ENCODE measurements at regions not wholly inside any gene's neighbourhood (a gene's known extent, or its start where the extent isn't known, plus 50 kb on each side); places are given as distances from the start of the nearest gene placed in this dataset.

DNA sequence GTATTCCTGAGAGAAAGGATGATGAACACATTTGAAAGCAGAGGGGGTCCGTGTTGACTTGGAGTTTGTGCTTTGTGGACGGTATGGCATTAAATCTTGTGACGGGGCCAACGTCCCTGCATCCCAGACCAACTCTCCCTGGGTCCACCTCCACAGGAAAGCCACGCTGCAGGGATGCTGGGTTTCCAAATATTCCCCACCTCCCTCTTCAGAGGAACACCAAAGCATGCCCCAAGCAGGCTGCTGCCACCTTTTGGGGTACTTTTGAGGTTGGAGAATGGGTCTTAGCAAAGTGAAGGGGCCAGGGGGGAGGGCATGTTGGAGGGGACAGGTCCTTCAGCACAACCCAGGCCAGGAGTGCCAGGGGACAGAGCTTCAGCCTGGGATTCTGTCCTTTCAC lies 504.4 kb downstream of the TCERG1L start:
- no peak overlapping the region for H3K4me3 ChIP-seq (ENCODE audit: low read depth, low read length)
- DNase-seq (ENCODE audit: low read depth), result no peak
- TF ChIP-seq, protein P1, sequence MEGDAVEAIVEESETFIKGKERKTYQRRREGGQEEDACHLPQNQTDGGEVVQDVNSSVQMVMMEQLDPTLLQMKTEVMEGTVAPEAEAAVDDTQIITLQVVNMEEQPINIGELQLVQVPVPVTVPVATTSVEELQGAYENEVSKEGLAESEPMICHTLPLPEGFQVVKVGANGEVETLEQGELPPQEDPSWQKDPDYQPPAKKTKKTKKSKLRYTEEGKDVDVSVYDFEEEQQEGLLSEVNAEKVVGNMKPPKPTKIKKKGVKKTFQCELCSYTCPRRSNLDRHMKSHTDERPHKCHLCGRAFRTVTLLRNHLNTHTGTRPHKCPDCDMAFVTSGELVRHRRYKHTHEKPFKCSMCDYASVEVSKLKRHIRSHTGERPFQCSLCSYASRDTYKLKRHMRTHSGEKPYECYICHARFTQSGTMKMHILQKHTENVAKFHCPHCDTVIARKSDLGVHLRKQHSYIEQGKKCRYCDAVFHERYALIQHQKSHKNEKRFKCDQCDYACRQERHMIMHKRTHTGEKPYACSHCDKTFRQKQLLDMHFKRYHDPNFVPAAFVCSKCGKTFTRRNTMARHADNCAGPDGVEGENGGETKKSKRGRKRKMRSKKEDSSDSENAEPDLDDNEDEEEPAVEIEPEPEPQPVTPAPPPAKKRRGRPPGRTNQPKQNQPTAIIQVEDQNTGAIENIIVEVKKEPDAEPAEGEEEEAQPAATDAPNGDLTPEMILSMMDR (conservative IDR thresholded peaks at IDR 0.05; ENCODE audit: low read depth, low read length), result no peak

- no peak overlapping the region for H3K4me3 ChIP-seq (ENCODE audit: low read depth, low read length)
- no peak for DNase-seq (ENCODE audit: low read depth)
- TF ChIP-seq, protein P1 (conservative IDR thresholded peaks at IDR 0.05; ENCODE audit: low read depth, low read length), result no peak
These were observed 503.8 kb downstream of the TCERG1L start for GRCh38 chr10:130807721-130808120.

GRCh38 chr10:130808243-130808642 lies 503.3 kb downstream of the TCERG1L start:
- TF ChIP-seq, protein P1 (conservative IDR thresholded peaks at IDR 0.05; ENCODE audit: low read depth, low read length), result no peak
- no peak for DNase-seq (ENCODE audit: low read depth)
- no peak overlapping the region for H3K4me3 ChIP-seq (ENCODE audit: low read depth, low read length)

- TF ChIP-seq, protein P1 (conservative IDR thresholded peaks at IDR 0.05; ENCODE audit: low read depth, low read length), result no peak
- no peak for DNase-seq (ENCODE audit: low read depth)
- no peak overlapping the region for H3K4me3 ChIP-seq (ENCODE audit: low read depth, low read length)
These were observed 502.8 kb downstream of the TCERG1L start for GRCh38 chr10:130808686-130809085.

GRCh38 chr10:130809181-130809580 lies 502.3 kb downstream of the TCERG1L start:
- DNase-seq (ENCODE audit: low read depth), result no peak
- no peak overlapping the region for H3K4me3 ChIP-seq (ENCODE audit: low read depth, low read length)
- TF ChIP-seq, protein P1 (conservative IDR thresholded peaks at IDR 0.05; ENCODE audit: low read depth, low read length), result no peak

- TF ChIP-seq, protein P1 (conservative IDR thresholded peaks at IDR 0.05; ENCODE audit: low read depth, low read length), result no peak
- H3K4me3 ChIP-seq (ENCODE audit: low read depth, low read length), result no peak overlapping the region
- no peak for DNase-seq (ENCODE audit: low read depth)
These were observed 501.6 kb downstream of the TCERG1L start for GRCh38 chr10:130809761-130810515.

DNA sequence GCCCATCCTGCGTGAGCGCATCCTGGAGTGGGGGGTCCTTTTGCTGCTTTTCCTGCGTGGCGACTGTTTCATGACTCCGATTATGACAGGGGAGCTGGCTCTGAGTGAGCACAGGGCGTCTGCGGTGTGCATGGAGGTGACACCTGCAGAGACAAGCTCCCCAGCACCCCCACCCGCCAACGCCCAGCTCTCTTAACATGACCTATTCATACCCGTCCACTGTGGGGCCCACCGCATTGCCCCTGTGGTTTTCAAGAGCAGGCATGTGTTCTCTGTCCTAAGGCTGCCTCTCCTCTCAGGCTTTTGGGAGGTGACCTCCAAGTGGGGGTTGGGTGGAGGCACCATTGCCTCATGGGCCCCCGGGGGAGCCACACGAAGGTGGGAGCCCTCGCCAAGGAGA lies 500.7 kb downstream of the TCERG1L start:
- DNase-seq (ENCODE audit: low read depth), result no peak
- TF ChIP-seq, protein P1 (conservative IDR thresholded peaks at IDR 0.05; ENCODE audit: low read depth, low read length), result no peak
- H3K4me3 ChIP-seq (ENCODE audit: low read depth, low read length), result no peak overlapping the region

Measured in epithelial cell of proximal tubule (primary cell).